ENCODE measurements at regions not wholly inside any gene's neighbourhood (a gene's known extent, or its start where the extent isn't known, plus 50 kb on each side); places are given as distances from the start of the nearest gene placed in this dataset.
A peak's percentile ranks its signal among the peaks of the same experiment; 100 is the strongest.
"Not testable (repeated sequence)": the region's sequence is repeated elsewhere in the genome, so short reads cannot be mapped to it uniquely, and the experiment has no call there.

DNA sequence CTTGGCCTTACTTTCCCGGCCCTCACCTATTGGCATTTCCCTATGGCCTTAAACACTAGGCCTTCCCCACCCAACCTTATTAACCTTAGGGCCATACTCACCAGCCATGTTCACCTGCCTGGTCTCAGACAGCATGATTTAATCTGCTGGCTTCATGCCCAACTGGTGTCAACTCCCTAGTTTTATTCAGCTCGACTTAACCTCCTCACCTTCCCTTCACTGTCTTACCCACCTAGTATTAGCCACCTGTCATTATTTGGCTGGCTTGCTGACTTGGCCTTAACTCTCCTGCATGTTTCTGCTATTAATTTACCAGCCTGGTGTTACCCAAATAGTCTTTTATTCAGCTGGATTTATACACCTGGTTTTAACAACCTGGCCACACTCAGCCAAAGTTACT is 136.0 kb upstream of the ZSWIM2 start:
- peak; percentile 69 for DNase-seq

DNA sequence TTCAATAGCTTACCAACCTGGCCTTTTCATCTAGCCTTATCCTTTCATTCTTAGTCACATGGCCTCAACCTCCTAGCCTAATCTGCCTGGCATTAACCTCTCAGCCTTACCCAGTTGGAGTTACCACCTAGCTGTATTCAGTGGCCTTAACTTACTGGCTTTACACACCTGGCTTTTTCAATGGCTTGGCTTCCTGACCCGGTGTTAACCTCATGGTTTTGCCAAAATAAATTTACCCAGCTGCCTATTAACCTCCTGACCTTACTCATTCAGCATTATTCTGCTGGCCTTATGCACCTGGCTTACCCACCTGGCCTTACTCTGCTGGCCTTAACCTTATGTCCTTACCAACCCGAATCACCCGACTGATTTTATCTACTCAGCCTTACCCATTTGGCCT is 135.5 kb upstream of the ZSWIM2 start:
- peak; percentile 76 for DNase-seq

DNA sequence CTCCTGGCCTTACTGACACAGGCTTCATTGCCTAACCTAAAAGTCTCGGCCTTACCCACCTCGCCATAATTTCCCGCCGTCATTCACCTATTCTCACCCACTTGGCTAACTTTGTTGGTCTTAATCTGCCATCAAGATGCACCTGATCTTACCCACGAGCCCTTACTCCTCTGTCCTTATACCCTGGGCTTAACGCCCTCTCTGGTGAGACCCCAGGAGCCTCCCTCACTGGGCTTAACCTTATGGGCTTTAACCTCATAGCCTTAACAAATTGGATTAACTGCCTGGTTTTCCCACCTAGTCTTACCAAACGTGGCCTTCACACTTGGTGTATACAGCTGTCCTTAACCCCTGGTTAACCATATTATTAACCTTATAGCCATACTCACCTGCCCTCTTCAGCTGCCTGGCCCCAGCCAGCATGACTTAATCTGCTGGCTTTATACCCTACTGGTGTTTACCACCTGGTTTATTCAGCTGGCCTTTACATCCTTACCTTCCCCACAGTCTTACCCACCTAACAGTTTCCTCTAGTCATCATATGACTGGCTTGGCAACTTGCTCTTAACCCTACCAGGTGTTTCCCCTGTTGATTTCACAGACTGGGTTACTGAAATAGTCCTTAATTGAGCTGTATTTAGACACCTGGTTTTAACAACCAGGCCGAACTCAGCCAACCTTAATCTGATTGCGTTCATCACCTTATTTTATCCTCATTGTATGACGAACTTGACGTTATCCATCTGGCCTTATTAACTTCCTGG is 132.0 kb upstream of the ZSWIM2 start:
- peak; percentile 64 for DNase-seq

DNA sequence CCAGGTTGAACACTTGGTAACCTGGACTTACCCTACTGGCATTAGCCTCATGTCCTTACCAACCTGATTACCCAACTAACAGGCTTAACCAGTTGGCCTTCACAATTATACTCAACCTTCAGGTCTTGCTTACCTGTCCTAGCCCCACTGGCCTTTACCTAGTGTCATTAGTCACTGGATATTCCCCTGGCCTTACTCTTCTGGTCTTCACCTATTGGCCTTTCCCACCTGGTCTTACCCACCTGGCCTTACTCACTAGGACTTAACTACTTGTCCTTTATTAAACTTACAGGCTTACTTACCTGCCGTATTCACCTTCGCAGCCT is 131.1 kb upstream of the ZSWIM2 start:
- no peak for DNase-seq

DNA sequence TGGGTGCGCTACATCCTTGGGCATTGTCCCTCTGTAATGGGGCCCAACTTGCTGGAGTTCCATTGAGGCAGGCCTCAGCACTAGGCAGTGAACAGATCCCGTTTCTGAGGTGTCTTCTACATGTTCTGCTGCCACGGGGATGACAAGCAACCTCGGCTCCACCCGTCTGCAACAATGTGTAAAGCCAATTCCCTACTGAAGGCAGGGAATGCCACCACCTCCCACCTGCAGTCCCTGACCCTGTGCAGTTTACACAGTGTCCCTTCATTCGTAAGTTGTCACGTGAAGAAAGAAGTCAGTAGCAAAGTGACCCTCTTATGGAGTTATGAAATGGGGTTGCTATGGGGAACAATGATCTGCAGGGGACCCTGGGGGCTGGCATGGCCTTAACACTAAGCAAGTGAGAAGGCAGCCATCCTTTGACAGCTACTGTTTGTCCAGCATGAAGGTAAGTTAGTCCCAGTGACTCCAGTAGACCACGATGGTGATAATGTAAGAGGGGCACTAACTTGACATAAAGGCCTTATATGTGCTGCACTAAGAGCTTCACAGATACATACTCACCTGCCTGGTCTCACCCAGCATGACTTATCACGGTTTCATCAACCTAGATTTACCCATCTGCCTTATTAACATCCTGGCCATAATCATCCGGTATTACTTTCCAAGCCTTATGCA is 130.6 kb upstream of the ZSWIM2 start:
- DNase-seq, result no peak

DNA sequence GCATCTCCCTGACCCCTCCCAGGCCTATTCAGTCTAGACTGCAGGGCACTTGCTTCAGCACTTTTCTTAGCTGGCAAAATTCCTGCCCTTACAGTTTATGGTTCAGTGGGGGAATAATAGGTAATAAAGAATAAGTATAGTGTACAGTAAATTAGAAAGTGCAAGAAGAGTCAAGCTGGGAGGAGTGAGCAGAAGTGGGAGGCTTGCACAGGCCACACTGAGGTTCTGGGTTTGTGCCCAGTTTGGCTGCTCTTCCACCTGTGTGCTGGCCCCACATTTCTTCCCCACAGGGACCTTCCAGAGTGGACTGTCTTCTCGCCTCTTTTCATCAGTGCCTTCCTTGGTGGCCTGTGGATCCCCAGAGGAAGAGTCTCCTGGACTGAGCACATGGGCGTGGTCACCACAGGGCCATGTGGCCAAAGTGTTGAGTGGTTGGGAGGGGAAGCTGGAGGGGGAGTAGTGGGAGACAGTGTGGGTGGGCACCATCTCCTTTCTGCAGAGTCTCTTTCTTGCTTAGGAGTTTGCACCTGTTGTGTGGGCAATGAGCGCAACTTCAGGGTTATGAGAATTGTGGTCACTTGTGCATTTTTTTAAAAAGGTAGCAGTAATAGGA is 128.6 kb upstream of the ZSWIM2 start:
- no peak for DNase-seq

DNA sequence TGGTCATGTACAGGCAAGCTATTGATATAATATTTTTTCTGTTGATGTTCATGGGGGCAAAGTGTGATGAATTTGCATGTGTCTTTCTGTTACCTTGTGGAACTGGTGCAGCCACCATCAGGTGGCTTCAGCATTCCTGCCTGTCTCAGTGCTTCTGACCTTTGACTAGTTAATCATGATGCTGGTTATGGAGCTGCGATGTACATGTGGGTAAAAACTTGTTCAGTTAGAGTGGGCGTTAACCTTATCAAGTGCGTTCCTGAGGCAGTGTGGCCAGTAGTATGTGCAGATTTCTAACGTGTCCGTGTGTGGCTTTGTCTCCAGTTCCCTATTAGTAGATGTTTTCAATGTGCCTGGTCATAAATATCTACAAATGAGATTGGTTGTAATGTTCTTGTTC is 127.4 kb upstream of the ZSWIM2 start:
- DNase-seq, result no peak

DNA sequence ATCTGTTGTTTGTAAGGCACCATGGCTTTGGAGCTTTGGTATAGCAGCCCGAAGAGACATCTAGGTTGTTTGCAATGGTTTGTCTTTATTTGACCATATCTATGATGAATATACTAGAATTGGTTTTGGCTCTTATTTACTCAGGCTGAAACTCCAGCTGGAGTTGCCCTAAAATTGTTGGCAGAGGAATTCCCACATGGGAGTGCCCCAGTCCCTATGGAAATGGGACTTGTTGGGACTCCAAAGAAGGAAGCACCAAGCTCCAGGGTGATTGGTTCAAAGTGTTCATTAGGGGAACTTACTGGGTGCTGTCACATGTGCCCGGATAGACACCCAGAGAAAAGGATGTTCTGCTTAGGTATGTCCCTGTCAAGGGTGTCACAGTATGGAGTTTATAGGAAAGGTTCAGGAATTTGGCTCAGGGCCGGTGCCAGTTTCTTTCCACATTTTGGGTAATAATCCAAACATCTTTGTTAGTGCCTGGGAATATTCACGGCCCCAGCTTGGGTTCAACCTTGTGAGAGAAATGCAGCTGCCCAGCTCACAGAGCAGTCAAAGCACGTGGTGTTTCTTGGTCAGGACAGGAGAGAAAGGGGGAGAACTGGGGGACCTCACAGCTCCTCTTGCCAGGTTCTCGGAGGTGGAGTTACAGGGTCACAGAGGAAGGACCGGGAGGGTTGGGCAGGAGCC is 123.5 kb upstream of the ZSWIM2 start:
- DNase-seq, result no peak

DNA sequence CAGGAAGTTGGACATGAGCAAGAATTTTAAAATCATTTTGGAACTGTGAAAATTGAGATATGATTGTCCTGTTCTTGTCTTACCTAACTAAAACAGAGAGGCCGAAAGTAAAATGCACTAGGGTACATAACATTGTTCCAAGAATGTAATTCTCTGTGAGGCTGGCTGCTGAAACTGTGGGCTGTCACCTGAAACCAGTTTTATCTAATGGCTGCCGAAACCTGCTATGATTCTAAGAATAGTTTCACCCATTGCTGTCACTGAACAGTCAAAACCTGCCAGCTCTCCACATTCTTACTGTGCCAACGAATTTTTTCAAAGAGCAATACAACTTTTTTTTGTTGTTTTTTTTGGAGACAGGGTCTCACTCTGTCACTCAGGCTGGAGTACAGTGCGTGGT is 119.3 kb upstream of the ZSWIM2 start:
- no peak for DNase-seq

DNA sequence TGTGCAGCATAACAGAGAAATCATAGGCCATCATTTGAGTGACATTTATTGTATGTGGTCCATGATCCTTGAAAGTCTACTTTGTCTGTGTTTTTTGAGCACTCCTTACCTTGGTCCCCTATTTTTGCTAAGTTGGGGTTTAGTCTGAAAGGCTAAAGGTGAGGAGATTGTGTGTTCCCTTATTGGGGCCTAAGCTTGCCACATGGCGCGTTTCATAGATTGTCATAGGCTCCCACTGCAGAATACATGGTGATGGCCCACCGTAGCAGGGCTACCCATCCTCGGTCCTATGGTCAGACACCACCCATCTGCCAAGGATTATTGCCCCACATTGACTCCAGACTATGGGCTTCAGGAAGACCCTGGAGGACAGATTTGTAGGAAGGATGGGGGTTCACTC is 117.0 kb upstream of the ZSWIM2 start:
- DNase-seq, result no peak

DNA sequence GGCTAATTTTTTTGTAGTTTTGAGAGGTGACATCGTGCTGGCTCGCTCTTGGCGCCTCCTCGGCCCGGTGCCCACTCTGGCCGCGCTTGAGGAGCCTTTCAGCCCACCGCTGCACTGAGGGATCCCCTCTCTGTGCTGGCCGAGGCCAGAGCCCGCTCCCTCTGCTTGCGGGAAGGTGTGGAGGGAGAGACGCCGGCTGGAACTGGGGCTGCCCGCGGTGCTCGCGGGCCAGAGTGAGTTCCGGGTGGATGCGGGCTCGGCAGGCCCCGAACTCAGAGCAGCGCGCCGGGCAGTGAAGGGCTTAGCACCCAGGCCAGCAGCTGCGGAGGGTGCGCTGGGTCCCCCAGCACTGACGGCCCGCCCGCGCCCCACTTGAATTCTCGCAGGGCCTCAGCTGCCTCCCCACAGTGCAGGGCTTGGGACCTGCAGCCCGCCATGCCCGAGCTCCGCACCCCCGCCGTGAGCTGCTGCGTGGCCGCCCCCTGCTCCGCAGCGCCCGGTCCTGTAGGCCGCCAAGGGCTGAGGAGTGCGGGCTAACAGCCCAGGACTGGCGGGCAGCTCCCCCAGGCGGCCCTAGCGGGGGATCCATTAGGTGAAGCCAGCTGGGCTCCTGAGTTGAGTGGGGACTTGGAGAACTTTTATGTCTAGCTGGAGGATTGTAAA is 113.2 kb upstream of the ZSWIM2 start:
- no peak for DNase-seq

DNA sequence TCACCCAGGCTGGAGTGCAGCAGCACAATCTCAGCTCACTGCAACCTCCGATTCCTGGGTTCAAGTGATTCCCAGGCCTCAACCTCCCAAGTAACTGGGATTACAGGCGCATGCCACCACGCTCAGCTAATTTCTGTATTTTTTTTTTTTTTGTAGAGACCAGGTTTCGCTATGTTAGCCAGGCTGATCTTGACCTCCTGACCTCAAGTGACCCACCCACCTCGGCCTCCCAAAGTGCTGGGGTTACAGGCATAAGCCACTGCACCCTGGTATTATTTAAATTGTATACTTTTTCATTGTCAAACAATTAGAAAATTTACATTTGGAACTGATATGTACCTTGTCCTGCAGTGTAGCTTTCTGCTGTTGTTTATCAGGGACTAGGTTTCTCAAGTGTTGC is 111.3 kb upstream of the ZSWIM2 start:
- not testable (repeated sequence) for DNase-seq

DNA sequence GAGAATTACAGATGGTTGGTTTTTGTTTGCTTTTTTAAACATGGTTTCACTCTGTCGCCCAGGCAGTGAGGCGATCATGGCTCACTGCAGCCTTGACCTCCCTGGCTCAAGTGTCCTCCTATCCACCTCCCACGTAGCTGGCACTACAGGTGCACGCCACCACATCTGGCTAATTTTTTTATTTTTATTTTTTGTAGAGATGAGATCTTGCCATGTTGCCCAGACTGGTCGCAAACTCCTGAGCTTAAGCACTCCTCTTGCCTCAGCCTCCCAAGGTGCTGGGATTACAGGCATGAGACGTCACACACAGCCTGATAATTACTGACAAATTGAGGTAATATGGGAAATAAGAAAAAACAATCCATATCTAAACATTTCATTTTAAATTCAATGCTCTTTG is 110.5 kb upstream of the ZSWIM2 start:
- no peak for DNase-seq

DNA sequence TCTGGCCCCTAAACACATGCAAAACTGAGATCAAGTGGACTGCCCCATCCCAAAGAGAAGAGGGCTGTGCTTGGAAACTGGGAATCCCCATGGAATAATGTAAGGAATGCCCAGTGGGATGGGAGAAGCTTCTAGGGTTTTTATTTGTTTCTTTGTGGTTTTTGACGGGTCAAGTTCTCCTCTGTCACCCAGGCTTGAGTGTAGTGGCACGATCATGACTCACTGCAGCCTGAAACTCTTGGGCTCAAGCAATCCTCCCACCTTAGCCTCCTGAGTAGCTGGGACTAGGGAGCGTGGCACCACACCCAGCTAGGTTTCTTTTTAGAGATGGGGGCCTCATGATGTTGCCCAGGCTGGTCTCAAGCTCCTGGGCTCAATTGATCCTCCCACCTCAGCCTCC is 101.7 kb upstream of the ZSWIM2 start:
- DNase-seq, result no peak

DNA sequence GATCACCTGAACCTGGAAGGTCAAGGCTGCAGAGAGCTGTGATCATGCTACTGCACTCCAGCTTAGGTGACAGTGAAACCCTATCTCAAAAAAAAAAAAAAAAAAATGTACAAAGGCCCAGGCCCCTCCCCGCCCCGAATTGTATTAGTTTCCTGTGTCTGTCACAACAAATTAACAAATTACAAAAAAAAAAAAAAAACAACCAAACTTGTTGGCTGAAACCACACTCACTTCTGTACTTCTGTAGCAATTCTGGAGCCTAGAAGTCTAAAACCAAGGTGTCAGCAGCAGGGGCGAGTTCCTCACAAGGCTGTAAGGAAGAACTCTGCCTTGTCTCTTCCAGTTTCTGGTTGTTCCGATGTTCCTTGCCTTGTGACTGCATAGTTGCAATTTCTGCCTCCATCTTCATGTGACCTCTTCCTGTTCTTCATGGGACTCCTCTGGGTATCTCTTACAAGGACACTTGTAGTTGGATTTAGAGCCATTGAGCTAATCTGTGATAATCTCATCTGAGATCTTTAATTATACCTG is 100.8 kb upstream of the ZSWIM2 start:
- DNase-seq, result no peak

DNA sequence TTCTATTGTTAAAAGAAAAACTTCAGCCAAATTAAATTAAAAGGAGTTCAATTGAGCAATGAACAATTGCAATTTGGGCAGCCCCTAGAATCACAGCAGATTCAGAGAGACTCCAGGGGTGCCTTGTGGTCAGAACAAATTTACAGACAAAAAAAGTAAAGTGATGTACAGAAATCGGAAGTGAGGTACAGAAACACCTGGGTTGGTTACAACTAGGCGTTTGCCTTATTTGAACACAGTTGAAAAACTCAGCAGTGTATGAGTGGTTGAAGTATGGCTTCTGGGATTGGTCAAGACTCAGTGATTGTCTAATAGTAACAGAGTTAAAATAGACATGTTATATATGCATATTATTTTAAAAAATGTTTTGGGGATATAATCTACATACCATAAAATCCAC is 98.5 kb upstream of the ZSWIM2 start:
- DNase-seq, result no peak

DNA sequence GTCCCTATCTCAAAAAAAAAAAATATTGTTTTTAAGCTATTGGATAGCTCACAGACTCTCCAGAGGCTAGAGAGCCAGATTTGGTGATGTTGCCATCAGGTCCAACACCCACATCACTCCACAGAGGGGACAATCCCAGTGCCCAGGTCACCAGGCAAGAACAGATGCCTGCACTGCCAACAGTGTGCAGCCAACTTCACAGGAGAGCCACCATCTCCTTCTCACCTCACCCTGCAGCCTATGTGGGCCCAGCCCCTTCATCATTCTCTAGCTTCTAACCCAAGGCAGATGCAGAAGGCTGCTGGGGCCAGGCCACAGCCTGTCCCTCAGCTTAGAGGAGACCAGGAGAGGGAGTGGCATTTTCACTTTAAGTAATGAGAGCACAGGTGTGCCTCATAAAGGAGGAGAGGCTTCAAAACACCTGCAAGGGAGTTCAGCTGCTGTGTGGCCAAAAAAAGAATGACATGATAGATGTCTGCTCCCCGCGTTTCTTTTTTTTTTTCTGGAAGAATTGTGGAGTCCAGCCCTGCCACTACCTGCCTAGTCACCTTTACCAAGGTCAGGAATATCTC is 98.0 kb upstream of the ZSWIM2 start:
- peak; percentile 57 for DNase-seq

DNA sequence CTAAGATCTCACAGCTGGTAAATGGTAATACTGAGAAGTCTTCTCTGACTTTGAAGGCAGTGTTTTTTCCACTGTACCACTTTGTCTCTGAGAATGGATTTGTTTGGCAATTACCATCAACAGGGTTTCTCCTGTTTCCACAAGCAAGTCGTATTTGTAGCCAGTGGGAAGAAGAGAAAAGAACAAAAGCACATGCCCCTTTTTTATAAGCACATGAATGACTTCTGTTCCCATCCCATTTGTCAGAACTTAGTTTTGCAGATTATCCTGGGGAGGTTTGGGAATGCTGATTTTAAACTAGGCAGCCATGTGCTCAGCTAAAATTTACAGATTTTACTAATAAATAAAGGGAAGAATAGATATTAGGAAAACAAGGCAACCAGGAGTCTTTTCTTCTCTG is 92.9 kb upstream of the ZSWIM2 start:
- no peak for DNase-seq

DNA sequence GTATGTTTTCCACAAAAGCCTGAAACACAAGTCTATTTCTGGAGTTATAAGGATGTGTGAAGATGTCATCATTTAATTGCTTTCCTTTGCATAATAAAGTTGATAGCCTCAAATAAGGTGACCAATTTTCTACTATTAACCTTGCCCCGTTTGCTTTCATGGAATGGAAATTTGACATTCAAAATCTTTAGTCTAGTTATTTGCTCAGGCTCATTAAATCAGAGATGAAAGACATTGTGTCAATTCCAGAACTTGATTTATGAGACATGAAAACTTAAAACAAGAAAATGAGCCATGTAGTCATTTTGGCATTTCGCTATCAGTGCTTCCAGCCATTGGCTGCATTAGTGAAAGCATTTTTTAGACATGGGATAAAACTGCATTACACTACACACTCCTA is 91.5 kb upstream of the ZSWIM2 start:
- peak; percentile 61 for DNase-seq

DNA sequence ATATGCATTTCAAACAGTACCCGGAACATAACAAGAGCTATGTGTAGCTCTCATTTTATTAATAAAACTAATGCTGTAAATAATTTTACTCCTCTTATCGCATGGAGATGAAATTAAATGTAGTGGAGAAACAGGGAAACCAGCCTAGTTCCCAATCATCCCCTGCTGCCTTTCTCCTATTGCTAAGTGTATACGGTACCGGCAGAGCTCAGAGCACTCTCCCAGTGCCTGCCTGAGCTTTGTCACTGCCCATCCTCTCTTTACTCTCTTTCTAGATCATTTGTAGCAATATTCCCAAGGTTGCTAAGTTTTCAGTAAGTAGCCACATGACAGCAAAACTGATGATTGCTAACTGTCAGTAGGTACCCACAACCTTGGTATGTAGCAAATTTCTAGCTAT is 85.5 kb upstream of the ZSWIM2 start:
- no peak for DNase-seq

DNA sequence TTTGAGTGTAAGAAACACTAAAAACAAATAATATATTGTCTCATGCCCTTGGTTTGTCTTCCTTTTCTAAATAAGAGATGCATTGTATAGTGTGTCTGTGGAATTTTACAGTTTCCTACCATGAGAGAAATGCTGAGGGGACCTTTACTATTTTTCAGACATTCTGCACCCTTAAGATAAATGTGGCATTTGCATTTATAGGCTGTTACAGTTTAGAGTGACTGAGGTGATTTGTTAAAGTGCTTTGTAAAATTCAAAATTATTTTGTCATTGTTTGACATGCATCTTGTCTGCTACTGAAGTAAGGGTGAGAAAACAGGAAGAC is 78.9 kb upstream of the ZSWIM2 start:
- DNase-seq, result no peak

DNA sequence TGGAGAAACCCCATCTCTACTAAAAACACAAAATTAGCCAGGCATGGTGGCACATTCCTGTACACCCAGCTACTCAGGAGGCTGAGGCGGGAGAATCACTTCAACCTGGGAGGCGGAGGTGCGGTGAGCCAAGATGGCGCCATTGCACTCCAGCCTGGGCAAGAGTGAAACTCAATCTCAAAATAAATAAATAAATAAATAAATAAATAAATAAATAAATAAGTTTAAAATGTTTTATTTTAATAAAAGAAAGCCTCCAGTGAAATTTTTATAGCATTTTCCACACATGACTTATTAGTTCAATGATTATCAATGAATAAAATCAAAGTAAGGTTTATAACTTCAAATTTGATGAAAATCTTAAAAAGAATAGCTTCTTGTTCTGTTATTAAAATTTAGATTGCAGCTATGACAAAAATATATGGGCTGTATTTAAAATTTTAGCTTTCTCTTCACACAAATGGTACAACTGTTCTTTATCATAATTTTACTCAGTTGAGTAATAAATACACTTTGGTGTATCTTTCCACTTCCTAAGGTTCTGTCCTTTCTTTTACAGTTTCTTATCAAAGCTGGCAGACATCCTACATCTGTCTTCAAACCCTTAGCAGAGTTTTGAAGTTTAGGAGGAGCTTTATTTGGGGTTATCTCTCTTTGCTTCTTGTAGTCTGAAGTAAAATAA is 78.4 kb upstream of the ZSWIM2 start:
- DNase-seq, result no peak
